ENCODE measurements at regions not wholly inside any gene's neighbourhood (a gene's known extent, or its start where the extent isn't known, plus 50 kb on each side); places are given as distances from the start of the nearest gene placed in this dataset.
"Not testable (repeated sequence)": the region's sequence is repeated elsewhere in the genome, so short reads cannot be mapped to it uniquely, and the experiment has no call there.

DNA sequence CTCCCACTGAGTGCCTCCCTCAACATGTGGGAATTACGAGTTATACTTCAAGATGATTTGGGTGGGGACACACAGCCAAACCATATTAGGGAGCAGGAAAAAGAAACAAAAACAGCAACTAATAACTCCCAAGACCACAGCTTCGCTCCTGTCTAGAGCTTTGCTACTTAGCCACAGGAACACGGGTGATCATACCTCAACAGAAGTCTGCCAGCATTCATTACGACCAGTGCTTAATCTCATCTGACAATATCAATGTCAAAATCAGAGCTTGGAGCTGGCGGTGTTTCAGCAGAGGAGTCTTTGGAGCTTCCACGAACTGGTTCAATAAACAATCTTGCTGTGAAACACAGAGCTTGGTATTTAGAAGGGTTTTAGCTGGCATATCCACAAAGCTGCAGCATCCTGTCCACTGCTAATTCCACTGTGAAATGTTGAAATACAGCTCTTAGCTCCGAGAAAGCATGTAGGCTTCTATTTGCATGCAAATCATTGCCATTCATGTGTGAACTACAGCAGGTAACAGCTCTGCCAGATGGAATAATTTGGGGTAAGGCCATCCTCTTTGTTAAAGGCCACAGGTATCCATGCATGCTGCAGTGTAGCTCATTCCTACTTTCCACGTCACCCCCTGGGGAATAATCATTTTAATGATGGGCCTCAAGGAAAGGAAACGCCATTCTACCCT is 128.4 kb upstream of the GOT2 start:
- DNase-seq, result no peak

DNA sequence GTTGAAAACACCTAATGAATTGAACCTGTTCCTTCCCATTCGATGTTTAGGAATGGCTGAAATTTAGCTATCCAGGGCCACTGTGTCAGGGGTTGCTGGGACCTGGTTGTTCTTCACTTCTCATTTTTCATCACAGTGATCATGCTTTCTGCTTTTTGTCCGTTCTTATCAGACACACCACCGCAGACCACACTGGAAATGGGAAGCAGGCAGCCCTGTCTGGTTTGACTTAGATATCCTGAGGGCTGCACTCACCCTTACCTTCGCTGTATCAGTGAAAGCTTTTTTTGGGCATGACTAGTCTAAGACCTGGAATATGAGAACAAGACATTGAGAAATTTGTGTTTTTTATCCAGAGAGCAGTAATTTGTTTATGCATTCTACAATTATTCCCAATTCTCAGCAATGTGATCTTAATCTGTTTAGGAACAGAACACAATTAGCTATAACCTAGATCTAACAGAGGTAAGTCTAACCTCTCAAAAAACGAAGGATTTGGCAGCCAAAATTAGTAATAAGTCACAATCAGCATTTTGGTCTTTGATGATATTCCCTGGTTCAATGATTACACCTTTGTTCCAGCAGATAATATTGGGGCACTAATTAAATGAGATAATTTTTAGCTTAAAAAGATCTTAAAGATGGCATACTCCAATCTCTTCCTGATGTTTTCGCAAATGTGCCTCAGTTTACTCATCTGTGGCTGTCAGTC is 126.0 kb upstream of the GOT2 start:
- no peak for DNase-seq

DNA sequence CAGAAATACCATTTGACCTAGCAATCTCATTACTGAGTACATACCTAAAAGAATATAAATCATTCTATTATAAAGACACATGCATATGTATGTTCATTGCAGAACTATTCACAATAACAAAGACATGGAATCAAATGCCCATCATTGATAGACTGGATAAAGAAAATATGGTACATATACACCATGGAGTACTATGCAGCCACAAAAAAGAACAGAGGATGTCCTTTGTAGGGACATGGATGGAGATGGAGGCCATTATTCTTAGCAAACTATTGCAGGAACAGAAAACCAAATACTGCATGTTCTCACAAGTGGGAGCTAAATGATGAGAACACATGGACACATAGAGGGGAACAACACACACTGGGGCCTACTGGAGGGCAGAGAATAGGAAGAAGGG is 124.5 kb upstream of the GOT2 start:
- DNase-seq, result not testable (repeated sequence)

DNA sequence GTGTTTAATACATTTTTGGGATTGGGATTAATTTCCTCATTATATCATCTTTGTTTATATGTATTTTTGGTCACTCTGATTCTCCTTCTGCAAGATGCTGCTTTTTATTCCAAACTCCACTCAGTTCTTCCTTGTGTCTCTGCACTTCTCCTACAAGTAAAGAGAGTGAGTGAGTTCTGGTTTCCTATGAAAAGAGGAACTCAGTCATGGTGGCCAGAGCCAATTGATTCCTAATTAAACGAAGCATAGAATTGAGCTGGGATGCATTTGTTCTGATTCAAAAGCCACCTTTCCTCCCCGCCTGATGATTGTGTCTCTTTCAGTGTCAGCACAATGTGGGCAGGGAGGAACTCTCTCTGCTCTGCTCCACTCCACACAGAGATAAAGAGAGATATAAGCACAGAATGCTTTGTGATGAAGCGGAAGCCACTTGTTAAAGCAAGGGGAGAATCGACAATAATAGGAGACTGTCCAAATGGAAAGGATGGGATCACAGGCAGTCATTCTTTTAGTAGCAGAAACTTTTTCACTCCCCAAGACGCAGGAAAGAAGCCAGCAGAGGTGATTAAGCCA is 121.3 kb upstream of the GOT2 start:
- no peak for DNase-seq

- no peak for DNase-seq
Measured at GRCh38 chr16:58853854-58854791, 120.0 kb upstream of the GOT2 start.

DNA sequence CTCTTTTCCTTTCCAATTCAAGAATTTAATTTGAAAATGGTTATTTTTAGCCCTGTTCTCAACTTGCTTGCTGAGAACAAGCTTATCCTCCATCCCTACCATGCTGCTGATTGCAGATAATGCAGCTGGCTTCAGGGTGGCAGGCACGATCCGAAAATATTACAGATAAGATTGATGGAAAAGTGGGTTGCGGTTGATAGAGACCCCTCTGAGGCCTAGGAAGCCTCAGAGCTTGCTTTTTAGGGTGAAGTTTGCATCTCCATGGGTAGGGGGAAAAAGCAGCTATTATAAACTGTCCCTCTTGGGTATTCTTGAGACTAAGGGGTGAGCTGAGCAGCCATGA is 116.5 kb upstream of the GOT2 start:
- no peak for DNase-seq

GRCh38 chr16:58850019-58850677 is 116.0 kb upstream of the GOT2 start:
- no peak for DNase-seq

DNA sequence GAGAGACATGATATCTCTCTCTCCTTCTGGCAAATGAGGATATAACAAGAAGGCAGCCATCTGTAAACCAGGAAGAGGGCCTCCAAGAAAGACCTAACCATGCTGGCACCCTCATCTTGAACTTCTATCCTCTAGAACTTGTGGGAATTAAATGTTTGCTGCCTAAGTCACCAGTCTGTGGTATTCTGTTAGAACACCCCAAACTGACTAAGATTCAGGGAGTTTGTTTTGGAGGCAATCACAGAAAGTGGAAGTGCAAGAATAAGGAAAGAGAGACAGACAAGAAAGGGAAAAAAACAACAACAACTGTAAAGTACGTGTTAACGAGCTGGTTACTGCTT is 114.5 kb upstream of the GOT2 start:
- DNase-seq, result no peak

DNA sequence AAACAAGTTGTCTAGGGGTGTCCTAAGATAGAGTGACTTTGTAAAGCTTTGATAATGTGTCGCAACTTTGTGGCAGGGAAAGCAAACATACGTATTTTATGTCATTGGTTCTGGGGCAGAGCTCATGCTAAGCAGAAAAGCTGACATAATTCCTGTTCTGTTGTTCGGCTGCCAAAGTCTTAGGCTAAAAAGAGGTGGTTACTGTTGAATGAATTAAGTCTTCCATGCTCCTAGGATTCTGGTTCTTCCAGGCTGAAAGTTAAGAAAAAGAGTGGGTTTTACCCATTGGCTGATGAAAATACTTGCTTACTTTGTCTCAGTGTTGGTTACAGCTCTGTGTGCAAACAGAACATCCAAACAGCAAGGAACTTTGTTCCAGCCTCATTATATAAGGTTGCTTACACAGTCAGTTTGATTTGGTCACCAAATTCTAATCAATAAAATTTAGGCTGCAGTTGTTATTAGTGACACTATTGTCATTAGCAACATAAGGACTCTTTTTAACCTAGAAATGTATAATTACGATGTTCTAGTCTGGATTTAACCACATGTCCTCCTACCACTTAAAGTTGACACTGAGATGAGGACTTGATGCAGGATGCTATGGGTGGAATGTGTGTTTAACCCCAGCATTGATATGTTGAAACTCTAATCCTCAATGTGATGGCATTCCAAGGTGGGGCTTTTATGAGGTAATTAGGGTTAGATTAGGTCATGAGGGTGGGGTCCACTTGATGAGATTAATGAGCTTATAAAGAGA is 114.0 kb upstream of the GOT2 start:
- no peak for DNase-seq

DNA sequence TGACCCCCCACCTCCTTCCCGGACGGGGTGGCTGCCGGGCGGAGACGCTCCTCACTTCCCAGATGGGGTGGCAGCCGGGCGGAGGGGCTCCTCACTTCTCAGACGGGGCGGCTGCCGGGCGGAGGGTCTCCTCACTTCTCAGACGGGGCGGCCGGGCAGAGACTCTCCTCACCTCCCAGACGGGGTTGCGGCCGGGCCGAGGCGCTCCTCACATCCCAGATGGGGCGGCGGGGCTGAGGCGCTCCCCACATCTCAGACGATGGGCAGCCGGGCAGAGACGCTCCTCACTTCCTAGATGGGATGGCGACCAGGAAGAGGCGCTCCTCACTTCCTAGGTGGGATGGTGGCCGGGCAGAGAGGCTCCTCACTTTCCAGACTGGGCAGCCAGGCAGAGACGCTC is 112.1 kb upstream of the GOT2 start:
- not testable (repeated sequence) for DNase-seq

DNA sequence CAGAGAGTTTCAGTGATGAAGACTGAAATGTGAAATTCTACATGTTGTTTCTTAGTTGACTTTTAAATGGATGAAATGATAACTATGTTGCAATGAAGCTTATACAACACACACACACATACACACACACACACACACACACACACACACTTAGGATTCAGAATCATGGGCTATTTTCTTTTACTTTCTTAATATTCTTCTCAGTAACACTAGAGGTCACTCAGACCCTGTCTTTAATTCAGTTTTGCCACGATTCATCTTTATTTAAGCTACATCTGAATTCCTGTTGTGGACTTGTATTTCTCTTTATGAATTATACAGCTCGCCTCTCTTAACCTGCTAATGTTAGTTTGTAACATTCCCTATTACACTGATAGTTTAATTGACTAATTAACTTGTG is 109.6 kb upstream of the GOT2 start:
- DNase-seq, result no peak

GRCh38 chr16:58842746-58843145 is 108.6 kb upstream of the GOT2 start:
- no peak for DNase-seq

GRCh38 chr16:58842156-58842555 is 108.0 kb upstream of the GOT2 start:
- no peak for DNase-seq

DNA sequence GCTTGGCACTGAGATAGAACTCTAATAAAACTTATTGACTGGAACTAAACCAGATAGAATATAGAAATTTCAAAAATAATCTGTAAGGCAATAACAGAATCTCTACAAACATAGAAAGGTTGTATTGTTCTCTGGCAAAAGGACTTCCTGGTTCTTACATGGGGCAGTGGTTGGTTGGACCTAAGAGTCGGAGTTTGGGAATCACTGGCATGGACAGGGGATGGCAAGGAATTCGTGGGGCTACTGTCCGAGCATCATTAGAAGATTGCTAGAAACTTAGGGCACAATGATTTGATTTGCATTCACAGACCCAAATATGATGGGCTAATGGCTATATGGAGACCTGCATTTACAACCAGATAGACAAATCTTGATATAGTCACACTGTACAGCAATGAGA is 103.8 kb upstream of the GOT2 start:
- no peak for DNase-seq

DNA sequence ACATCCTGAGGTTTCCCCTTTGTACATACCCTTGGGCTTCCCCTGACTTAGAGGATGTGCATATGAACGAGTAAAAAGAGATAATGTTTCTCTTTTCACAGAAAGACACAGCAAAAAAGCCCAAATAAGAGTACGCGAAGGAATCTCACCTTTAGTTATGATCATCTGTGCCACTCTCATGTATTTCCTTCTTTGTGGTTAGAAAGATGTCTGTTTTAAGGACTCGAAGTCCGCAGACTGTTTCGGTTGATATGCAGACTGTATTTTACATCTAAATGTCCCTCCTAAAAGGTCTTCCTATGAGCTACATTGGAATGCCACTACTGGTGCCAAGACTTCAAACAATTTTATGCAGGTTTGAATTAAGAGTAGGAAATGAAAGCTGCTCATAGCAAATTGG is 102.3 kb upstream of the GOT2 start:
- no peak for DNase-seq

DNA sequence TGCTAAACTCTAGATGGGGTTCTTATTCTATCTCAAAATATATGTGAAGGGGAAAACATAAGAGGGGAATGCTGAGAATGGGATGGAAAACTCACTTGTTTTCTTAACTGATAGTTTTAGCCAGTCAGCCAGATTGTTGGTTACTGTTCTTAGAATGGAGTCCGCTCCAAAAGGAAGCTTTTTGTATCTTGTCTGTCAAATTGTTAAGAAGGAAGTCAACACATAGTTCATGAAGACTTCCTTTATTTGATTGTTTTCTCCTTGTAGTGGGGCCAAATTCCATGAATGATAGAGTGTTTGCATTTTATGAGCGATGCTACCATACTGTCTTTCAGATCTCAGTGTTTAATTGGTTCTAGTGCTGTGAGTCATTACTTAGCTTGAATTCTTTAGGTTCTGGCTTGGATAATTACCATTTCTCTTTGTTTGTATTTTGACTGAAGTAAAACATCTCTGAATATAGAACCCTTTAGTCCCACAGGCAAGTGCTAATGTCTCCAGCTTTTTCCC is 98.3 kb upstream of the GOT2 start:
- DNase-seq, result no peak

GRCh38 chr16:58831386-58831785 is 97.3 kb upstream of the GOT2 start:
- DNase-seq, result no peak

DNA sequence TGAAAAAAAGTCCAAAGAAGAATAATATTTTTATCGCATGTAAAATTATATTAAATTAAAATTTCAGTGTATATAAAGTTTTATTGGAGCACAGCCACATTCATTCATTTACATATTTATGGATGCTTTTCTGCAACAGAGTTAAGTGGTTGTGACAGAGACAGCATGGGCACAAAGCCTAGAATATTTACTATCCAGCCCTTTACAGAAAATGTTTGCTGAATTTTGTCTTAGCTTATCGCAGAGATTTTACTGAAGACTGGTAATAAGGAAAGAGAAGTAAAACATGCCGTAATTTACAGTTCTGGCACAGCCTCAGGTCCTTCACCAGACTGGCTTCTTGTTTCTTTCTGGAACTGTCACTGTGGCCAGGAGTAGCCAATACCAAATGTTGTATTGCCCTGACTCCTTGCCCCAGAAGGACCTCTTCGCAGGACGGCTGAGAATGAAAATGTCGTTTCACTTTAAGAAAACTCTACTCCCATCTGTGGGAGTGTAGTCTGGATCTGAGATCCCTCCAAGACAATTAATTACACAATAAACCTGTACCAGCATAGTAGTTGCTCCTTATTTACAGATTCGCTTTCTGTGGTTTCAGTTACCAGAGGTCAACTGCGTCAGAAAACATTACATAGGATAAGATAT is 94.9 kb upstream of the GOT2 start:
- no peak for DNase-seq

GRCh38 chr16:58824201-58824600 is 90.1 kb upstream of the GOT2 start:
- no peak for DNase-seq

DNA sequence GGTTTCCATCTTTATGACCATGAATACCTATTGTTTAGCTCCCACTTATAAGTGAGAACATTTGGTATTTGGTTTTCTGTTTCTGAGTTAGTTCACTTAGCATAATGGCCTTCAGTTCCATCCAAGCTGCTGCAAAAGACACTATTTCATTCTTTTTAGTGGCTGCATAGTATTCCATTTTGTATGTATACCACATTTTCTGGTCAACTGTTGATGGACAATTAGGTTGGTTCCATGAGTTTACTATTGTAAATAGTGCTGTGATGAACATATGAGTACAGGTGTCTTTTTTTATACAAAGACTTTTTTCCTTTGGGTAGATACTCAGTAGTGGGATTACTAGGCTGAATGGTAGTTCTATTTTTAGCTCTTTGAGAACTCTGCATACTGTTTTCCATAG is 87.8 kb upstream of the GOT2 start:
- DNase-seq, result no peak

DNA sequence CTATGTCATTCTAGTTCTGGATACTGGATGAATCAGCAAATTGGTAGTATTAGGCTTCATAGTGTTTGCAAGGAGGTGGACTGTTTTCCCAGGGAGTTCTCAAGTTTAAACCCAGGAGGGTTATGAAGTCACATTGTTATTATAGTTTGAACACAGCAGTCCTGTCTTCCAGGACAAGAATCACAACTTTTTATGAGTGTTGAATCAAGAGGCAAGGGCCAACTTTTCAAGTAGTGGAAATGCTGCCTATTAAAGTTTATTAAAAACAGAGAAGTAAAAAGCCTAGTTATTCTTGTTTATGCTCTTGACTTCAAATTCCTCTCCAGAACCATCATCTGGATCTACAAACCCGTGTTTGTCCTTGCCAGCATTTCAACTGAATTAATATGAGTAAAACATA is 86.3 kb upstream of the GOT2 start:
- DNase-seq, result no peak

Data from activated CD8-positive, alpha-beta memory T cell treated with anti-CD3 and anti-CD28 coated beads, Interleukin-2, amount 50 U/mL, for 48 hours (primary cell).